GM12878 (cell line): ENCODE measurements at regions not wholly inside any gene's neighbourhood (a gene's known extent, or its start where the extent isn't known, plus 50 kb on each side); places are given as distances from the start of the nearest gene placed in this dataset.

ENCODE experiments used
- ATAC-seq: fragments of 200-7000 bp; cut with Tn5 transposase; 3 replicates; pipeline ENCODE4 v1.9.1; 2020; ENCODE audit warnings: mild to moderate bottlenecking, moderate library complexity
- BruUV-seq: library from RNA; stranded (reverse); fragments of 400-500 nt; replicated peaks from 2 replicates; lab custom pipeline; 2021; lab: Mats Ljungman, UMichigan
- CTCF ChIA-PET: fragments of 300-600 bp; sonication (Branson Sonifier 250); formaldehyde crosslinking; extraction: SDS; loops from one replicate; lab custom pipeline; 2021; ENCODE audit warnings: inconsistent platforms; lab: Yijun Ruan, JAX
- POLR2A ChIA-PET: fragments of 350-600 bp; formaldehyde crosslinking; extraction: SDS; loops from one replicate; lab custom pipeline; 2021; ENCODE audit warnings: inconsistent platforms; lab: Charles Lee
- RAD21 ChIA-PET: fragments of 300-600 bp; sonication (Branson Sonifier 250); formaldehyde crosslinking; loops from one replicate; lab custom pipeline; 2023; ENCODE audit warnings: antibody characterized with exemption; ENCODE audit not compliant: unreplicated experiment; lab: Charles Lee
- SMC1A ChIA-PET: fragments of 300-600 bp; sonication (Branson Sonifier 250); formaldehyde crosslinking; loops from one replicate; lab custom pipeline; 2023; ENCODE audit not compliant: unreplicated experiment, uncharacterized antibody; lab: Charles Lee
- DNase-seq: peaks from one replicate; pipeline ENCODE4 v3.0.0-alpha.2; 2011; ENCODE audit warnings: low read depth, low spot score
- FAIRE-seq: peaks from 3 replicates; lab custom pipeline; 2011; peaks lifted over from hg19 to GRCh38; lab: Jason Lieb, UNC
- H2AFZ ChIP-seq: 2 replicates; pipeline ENCODE4 v1.6.0; 2011; ENCODE audit warnings: low read depth, low read length, control low read depth; ENCODE audit not compliant: control insufficient read depth
- H3K27ac ChIP-seq: 2 replicates; pipeline ENCODE4 v1.5.1; 2011; ENCODE audit warnings: control low read depth; ENCODE audit not compliant: control insufficient read depth, insufficient read depth
- H3K27me3 ChIP-seq, 2 experiments: replicated peaks in 1 of 2; 2 replicates each; pipeline versions ENCODE4 v1.6.0 to v1.6.1; 2011; ENCODE audit warnings: low read length in 1 of 2; ENCODE audit not compliant: control insufficient read depth in 2 of 2, insufficient read depth in 2 of 2
- H3K36me3 ChIP-seq, 2 experiments: 2 replicates each; pipeline ENCODE4 v1.5.1; 2011; ENCODE audit warnings: low read length in 1 of 2; ENCODE audit not compliant: control insufficient read depth in 2 of 2, insufficient read depth in 2 of 2
- H3K4me1 ChIP-seq: 2 replicates; pipeline ENCODE4 v1.6.1; 2011; ENCODE audit warnings: mild to moderate bottlenecking, low read length, moderate library complexity, mixed read lengths; ENCODE audit not compliant: control insufficient read depth, insufficient read depth
- H3K4me2 ChIP-seq: 2 replicates; pipeline ENCODE4 v1.6.0; 2011; ENCODE audit warnings: control low read depth; ENCODE audit not compliant: control insufficient read depth, insufficient read depth
- H3K4me3 ChIP-seq: fragments of 200-600 bp; sonication (generic); 2 replicates; pipeline ENCODE4 v1.5.1; 2016
- H3K79me2 ChIP-seq: 2 replicates; pipeline ENCODE4 v1.6.0; 2011; ENCODE audit warnings: low read length; ENCODE audit not compliant: control insufficient read depth, insufficient read depth
- H3K9ac ChIP-seq: 2 replicates; pipeline ENCODE4 v1.8.0; 2011; ENCODE audit warnings: low read length, control low read depth, mixed read lengths; ENCODE audit not compliant: control insufficient read depth, insufficient read depth
- H3K9me3 ChIP-seq: replicated peaks from 3 replicates; pipeline ENCODE4 v1.5.1; 2011; ENCODE audit warnings: mild to moderate bottlenecking, low read length; ENCODE audit not compliant: control insufficient read depth, insufficient read depth
- H4K20me1 ChIP-seq: 2 replicates; pipeline ENCODE4 v1.6.0; 2011; ENCODE audit not compliant: control insufficient read depth, insufficient read depth
- JUNB ChIP-seq: IDR thresholded peaks from 2 replicates; pipeline ENCODE4 v1.6.1; 2016; ENCODE audit warnings: antibody characterized with exemption, mild to moderate bottlenecking
- MEF2B ChIP-seq: fragments of 450-650 bp; IDR thresholded peaks from 2 replicates; pipeline ENCODE4 v1.6.1; 2018; ENCODE audit warnings: mild to moderate bottlenecking, moderate library complexity; ENCODE audit not compliant: partially characterized antibody, poor library complexity, severe bottlenecking
- NFXL1 ChIP-seq: fragments of 450-650 bp; IDR thresholded peaks from 2 replicates; pipeline ENCODE4 v1.6.1; 2017; ENCODE audit warnings: antibody characterized with exemption, mild to moderate bottlenecking, borderline replicate concordance
- PAX5 ChIP-seq: IDR thresholded peaks from 2 replicates; pipeline ENCODE4 v1.6.1; 2011; ENCODE audit warnings: low read depth, low read length, borderline replicate concordance
- PML ChIP-seq: IDR thresholded peaks from 2 replicates; pipeline ENCODE4 v1.6.1; 2012; ENCODE audit warnings: low read length, inconsistent platforms
- ZNF217 ChIP-seq: fragments of 450-650 bp; IDR thresholded peaks from 2 replicates; pipeline ENCODE4 v1.6.1; 2017; ENCODE audit warnings: antibody characterized with exemption, mild to moderate bottlenecking
- ZNF592 ChIP-seq: fragments of 450-650 bp; IDR thresholded peaks from 2 replicates; pipeline ENCODE4 v1.6.1; 2017; ENCODE audit warnings: mild to moderate bottlenecking, moderate library complexity
- ZNF687 ChIP-seq: fragments of 450-650 bp; IDR thresholded peaks from 2 replicates; pipeline ENCODE4 v1.6.1; 2017; ENCODE audit warnings: mild to moderate bottlenecking, moderate library complexity
- WGBS: methylation state at CpG from one replicate; pipeline ENCODE4 v1.1.6; 2016; ENCODE audit warnings: low lambda C conversion rate; ENCODE audit not compliant: insufficient replicate concordance, insufficient coverage; ENCODE audit errors: missing lambda C conversion rate; 5-methylcytosine and 5-hydroxymethylcytosine counted together
- in situ Hi-C: fragments of 300-500 bp; cut with MboI; formaldehyde crosslinking; loops from 9 replicates; pipeline ENCODE4 v1.14.3; 2018; ENCODE audit warnings: mixed read lengths
- intact Hi-C: fragments of 100-400 bp; cut with micrococcal nuclease; formaldehyde crosslinking; loops from one replicate; pipeline ENCODE4 v1.14.2; 2022; ENCODE audit not compliant: unreplicated experiment

- Histone ChIP-seq H2AFZ (no peak overlapping the region), H4K20me1 (no peaks in the 10 kb centered on the region), H3K4me1 (no peaks in the 10 kb centered on the region), H3K79me2 (no peaks in the 10 kb centered on the region), H3K36me3 (no peaks in the 10 kb centered on the region), H3K9ac (no peak overlapping the region), H3K9me3 (no peaks in the 10 kb centered on the region), H3K27me3 (no peaks in the 10 kb centered on the region), H3K4me3 (no peak overlapping the region), H3K4me2 (no peak overlapping the region), H3K27ac (no peak overlapping the region)
- 30% methylated on average over 2 of the region's 2 CpGs for WGBS
- intact Hi-C loops (no loop called here), in situ Hi-C loops (no loop called here)
- DNase-seq, result no peak
- no TSS peak for BruUV-seq
- no peak for TF ChIP-seq NFXL1
- no peak for ATAC-seq
- no peak for FAIRE-seq
- ChIA-PET SMC1A (no interaction called here), CTCF (interaction anchor here (0.6 to 1.1 kb wide), 2 partner anchors 135 to 172 kb away, joined by 3 read pairs; no protein-coding TSS in a partner anchor), RAD21 (no interaction called here), POLR2A (no interaction called here)
Measured at GRCh38 chr20:39294137-39294725, 332.1 kb downstream of the DHX35 start.

- ATAC-seq (no peak), FAIRE-seq (no peak), DNase-seq (no peak)
- H3K4me1 ChIP-seq, result no peaks in the 10 kb centered on the region
- intact Hi-C loops (no loop called here), in situ Hi-C loops (no loop called here)
- no TSS peak for BruUV-seq
- POLR2A ChIA-PET, result no interaction called here
- no peak overlapping the region for H3K27ac ChIP-seq
- no peaks in the 10 kb centered on the region; the same call in 2 of the 3 replicates for H3K9me3 ChIP-seq
- RAD21 ChIA-PET, result interaction anchor here (4.1 kb wide), 1 partner anchor 106 kb away, joined by 25 read pairs; no protein-coding TSS in a partner anchor
- no peaks in the 10 kb centered on the region for H3K36me3 ChIP-seq
- no peaks in the 10 kb centered on the region for H4K20me1 ChIP-seq
- H3K27me3 ChIP-seq, result no peaks in the 10 kb centered on the region
- no peaks in the 10 kb centered on the region for H3K79me2 ChIP-seq
- no peak overlapping the region for H3K4me3 ChIP-seq
- H2AFZ ChIP-seq, result no peak overlapping the region
- CTCF ChIA-PET, result interaction anchor here (0.6 to 1.6 kb wide), 8 partner anchors 10 to 946 kb away, joined by 3 to 7 read pairs (median 4); no protein-coding TSS in a partner anchor
- no peak overlapping the region for H3K4me2 ChIP-seq
- SMC1A ChIA-PET, result interaction anchor here (1.3 to 4.8 kb wide), 2 partner anchors 106 to 582 kb away, joined by 7 to 24 read pairs; no protein-coding TSS in a partner anchor
- H3K9ac ChIP-seq, result no peak overlapping the region
- 16% methylated on average over 3 of the region's 3 CpGs for WGBS
- TF ChIP-seq MEF2B (no peak), JUNB (no peak), ZNF217 (no peak), PML (no peak), ZNF687 (no peak), ZNF592 (no peak), PAX5 (no peak)
Measured at GRCh38 chr20:39292193-39292736, 330.1 kb downstream of the DHX35 start.
